ENCODE measurements at regions not wholly inside any gene's neighbourhood (a gene's known extent, or its start where the extent isn't known, plus 50 kb on each side); places are given as distances from the start of the nearest gene placed in this dataset.

GRCh38 chr10:8233832-8234259 lies 179.4 kb downstream of the GATA3 start:
- DNase-seq = no peak

GRCh38 chr10:8235253-8236027 lies 181.0 kb downstream of the GATA3 start:
- DNase-seq = no peak

- DNase-seq = no peak
These were observed 184.5 kb downstream of the GATA3 start for GRCh38 chr10:8238986-8239385.

- DNase-seq = no peak
These were observed 186.4 kb downstream of the GATA3 start for GRCh38 chr10:8240861-8241260.

GRCh38 chr10:8242295-8242872 lies 187.9 kb downstream of the GATA3 start:
- no peak for DNase-seq

- no peak for DNase-seq
These were observed 190.8 kb downstream of the GATA3 start for GRCh38 chr10:8245131-8245813.

- DNase-seq = no peak
These were observed 191.3 kb downstream of the GATA3 start for GRCh38 chr10:8245814-8246142.

- no peak for DNase-seq
These were observed 192.1 kb downstream of the GATA3 start for GRCh38 chr10:8246548-8246947.

- DNase-seq = no peak
These were observed 192.7 kb downstream of the GATA3 start for GRCh38 chr10:8247191-8247590.

GRCh38 chr10:8248868-8249267 lies 194.4 kb downstream of the GATA3 start:
- no peak for DNase-seq

GRCh38 chr10:8254350-8254749 lies 199.9 kb downstream of the GATA3 start:
- no peak for DNase-seq

- no peak for DNase-seq
These were observed 200.8 kb downstream of the GATA3 start for GRCh38 chr10:8255301-8255700.

- no peak for DNase-seq
These were observed 206.2 kb downstream of the GATA3 start for GRCh38 chr10:8260645-8261044.

GRCh38 chr10:8262317-8262716 lies 207.8 kb downstream of the GATA3 start:
- DNase-seq = no peak

GRCh38 chr10:8269976-8270375 lies 215.5 kb downstream of the GATA3 start:
- no peak for DNase-seq

GRCh38 chr10:8272794-8273425 lies 218.4 kb downstream of the GATA3 start:
- DNase-seq = no peak

- no peak for DNase-seq
These were observed 219.3 kb downstream of the GATA3 start for GRCh38 chr10:8273749-8274148.

GRCh38 chr10:8275911-8276310 lies 221.4 kb downstream of the GATA3 start:
- no peak for DNase-seq

- no peak for DNase-seq
These were observed 223.6 kb downstream of the GATA3 start for GRCh38 chr10:8278099-8278498.

GRCh38 chr10:8279598-8279997 lies 225.1 kb downstream of the GATA3 start:
- DNase-seq = no peak

GRCh38 chr10:8280946-8281345 lies 226.5 kb downstream of the GATA3 start:
- no peak for DNase-seq

GRCh38 chr10:8282340-8282739 lies 227.9 kb downstream of the GATA3 start:
- no peak for DNase-seq

- no peak for DNase-seq
These were observed 228.8 kb downstream of the GATA3 start for GRCh38 chr10:8283166-8283905.
